LNCAP (cell line): ENCODE measurements at regions not wholly inside any gene's neighbourhood (a gene's known extent, or its start where the extent isn't known, plus 50 kb on each side); places are given as distances from the start of the nearest gene placed in this dataset.

Source experiments
- CTCF ChIP-seq: fragments of 450-650 bp; IDR thresholded peaks from 2 replicates; pipeline ENCODE4 v1.5.1; 2017; ENCODE audit warnings: mild to moderate bottlenecking

DNA sequence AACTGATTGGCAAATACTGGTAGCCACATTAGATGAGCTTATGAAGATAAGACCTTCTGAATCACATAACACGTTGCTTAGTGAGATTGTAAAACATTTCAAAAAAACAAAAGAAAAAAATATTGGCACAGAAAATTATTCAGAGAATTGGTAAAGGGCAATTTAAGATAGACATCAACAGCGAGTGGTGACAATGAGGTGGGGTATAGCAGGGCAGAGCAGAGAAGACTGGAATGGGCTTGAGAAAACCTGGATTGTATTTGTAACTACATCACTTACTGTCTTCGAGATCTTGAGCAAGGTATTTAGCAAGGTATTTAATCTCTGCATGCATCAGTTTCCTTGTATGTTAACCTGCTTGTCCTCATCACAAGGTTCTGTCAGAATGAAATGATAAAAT is 313.0 kb upstream of the MEIS1 start:
- no peak for TF ChIP-seq CTCF

- no peak for TF ChIP-seq CTCF
These were observed 320.8 kb upstream of the MEIS1 start for GRCh38 chr2:66113988-66114625.

- TF ChIP-seq CTCF, result no peak
These were observed 323.2 kb upstream of the MEIS1 start for GRCh38 chr2:66111706-66112105.

- TF ChIP-seq CTCF, result no peak
These were observed 324.3 kb upstream of the MEIS1 start for GRCh38 chr2:66110608-66111007.

GRCh38 chr2:66110086-66110485 is 324.8 kb upstream of the MEIS1 start:
- no peak for TF ChIP-seq CTCF

DNA sequence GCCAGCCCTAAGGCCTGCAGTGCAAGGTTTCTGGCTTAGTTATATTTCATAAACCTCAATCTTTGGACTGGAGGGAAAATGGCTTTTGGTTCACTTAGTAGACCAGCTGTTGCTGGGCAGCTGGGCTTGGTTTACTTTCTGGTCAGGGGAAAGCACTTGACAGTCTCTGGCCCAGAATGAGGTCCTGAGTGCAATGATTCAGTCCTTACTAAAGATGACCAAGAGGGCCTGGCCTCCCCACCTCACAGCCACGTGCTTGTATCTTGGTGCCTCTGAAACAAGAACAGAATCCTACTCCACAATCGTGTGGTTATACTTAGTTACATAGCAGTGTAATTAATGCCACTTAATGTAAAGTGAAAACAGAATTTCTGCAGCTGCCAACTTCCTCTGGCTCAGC is 325.5 kb upstream of the MEIS1 start:
- no peak for TF ChIP-seq CTCF

- no peak for TF ChIP-seq CTCF
These were observed 329.7 kb upstream of the MEIS1 start for GRCh38 chr2:66105066-66105753.
